Suprapubic skin (tissue), 3 donors: ENCODE measurements at regions not wholly inside any gene's neighbourhood (a gene's known extent, or its start where the extent isn't known, plus 50 kb on each side); places are given as distances from the start of the nearest gene placed in this dataset.

Experiments used
- CTCF ChIP-seq, 2 donors: fragments of 200-600 bp in 1 of 2; fragments of 450-650 bp in 1 of 2; sonication (generic) in 1 of 2; IDR thresholded peaks; one replicate each; pipeline ENCODE4 v1.5.1; 2016 to 2019; ENCODE audit warnings: antibody characterized with exemption in 2 of 2, mild to moderate bottlenecking in 1 of 2, moderate library complexity in 1 of 2
- POLR2A ChIP-seq, 2 donors: fragments of 450-650 bp; IDR thresholded peaks; one replicate each; pipeline ENCODE4 v1.6.1; 2017; ENCODE audit warnings: antibody characterized with exemption in 2 of 2, mild to moderate bottlenecking in 2 of 2, moderate library complexity in 2 of 2

- TF ChIP-seq CTCF (IDR thresholded peaks at IDR 0.05) (no peak), POLR2A (IDR thresholded peaks at IDR 0.05) (no peak)
These were observed 465.0 kb downstream of the SHQ1 start for GRCh38 chr3:72383230-72383629.
